ENCODE measurements at regions not wholly inside any gene's neighbourhood (a gene's known extent, or its start where the extent isn't known, plus 50 kb on each side); places are given as distances from the start of the nearest gene placed in this dataset.

DNA sequence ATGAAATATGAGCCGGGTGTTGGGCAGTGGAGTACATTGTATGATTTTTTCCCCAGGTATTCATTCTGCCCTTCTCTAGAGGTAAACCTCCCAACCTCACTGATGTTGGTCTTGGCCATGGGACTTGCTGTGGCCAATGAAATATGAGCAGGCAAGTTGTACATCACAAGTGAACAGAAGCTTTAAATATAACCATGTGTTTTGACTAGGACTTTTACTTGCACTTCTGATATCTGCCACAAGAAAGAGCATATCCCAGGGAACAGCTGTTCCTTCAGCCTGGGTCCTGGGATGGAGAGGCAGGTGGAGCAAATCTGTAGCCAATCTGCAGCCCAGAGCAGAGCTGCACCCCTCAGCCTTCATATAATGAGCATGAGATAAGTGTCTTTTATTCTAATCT is 109.8 kb upstream of the PALS2 start:
- no peak for ATAC-seq (ENCODE audit: insufficient number of reproducible peaks, low FRiP score, low read depth)
- Histone ChIP-seq H3K4me3 (no peak overlapping the region), H3K9me3 (no peaks in the 10 kb centered on the region), H3K27me3 (replicated peaks; ENCODE audit: insufficient read depth) (no peaks in the 10 kb centered on the region), H3K27ac (no peak overlapping the region), H3K36me3 (no peaks in the 10 kb centered on the region), H3K4me1 (ENCODE audit: control insufficient read depth in 1 of 2, low read depth in 2 of 2) (no peaks in the 10 kb centered on the region)
- DNase-seq (ENCODE audit: low spot score): no peak
- TF ChIP-seq, protein P1, sequence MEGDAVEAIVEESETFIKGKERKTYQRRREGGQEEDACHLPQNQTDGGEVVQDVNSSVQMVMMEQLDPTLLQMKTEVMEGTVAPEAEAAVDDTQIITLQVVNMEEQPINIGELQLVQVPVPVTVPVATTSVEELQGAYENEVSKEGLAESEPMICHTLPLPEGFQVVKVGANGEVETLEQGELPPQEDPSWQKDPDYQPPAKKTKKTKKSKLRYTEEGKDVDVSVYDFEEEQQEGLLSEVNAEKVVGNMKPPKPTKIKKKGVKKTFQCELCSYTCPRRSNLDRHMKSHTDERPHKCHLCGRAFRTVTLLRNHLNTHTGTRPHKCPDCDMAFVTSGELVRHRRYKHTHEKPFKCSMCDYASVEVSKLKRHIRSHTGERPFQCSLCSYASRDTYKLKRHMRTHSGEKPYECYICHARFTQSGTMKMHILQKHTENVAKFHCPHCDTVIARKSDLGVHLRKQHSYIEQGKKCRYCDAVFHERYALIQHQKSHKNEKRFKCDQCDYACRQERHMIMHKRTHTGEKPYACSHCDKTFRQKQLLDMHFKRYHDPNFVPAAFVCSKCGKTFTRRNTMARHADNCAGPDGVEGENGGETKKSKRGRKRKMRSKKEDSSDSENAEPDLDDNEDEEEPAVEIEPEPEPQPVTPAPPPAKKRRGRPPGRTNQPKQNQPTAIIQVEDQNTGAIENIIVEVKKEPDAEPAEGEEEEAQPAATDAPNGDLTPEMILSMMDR (IDR thresholded peaks at IDR 0.05): no peak

DNA sequence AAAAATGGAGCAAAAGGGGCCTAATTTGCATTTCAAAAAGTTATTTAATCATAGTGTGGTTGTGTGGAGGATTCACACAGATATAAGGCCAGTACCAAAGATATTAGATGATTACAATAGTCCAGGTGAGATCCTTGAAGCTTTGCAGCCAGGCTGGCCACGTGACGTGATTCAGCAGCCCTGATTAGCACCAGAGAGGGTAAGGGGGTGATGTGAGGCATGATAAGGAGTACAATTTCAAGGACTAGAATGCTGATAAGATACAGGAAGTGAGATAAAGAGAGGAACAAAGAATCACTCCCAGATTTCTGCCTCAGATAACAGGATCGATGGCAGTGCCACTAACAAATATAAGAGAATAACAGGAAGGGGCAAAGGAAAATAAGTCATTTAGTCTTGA is 108.4 kb upstream of the PALS2 start:
- no peak for DNase-seq (ENCODE audit: low spot score)
- Histone ChIP-seq H3K36me3 (no peaks in the 10 kb centered on the region), H3K27ac (no peak overlapping the region), H3K4me3 (no peak overlapping the region), H3K4me1 (ENCODE audit: control insufficient read depth in 1 of 2, low read depth in 2 of 2) (no peaks in the 10 kb centered on the region), H3K9me3 (no peaks in the 10 kb centered on the region), H3K27me3 (replicated peaks; ENCODE audit: insufficient read depth) (no peaks in the 10 kb centered on the region)
- TF ChIP-seq, protein P1 (IDR thresholded peaks at IDR 0.05): no peak
- no peak for ATAC-seq (ENCODE audit: insufficient number of reproducible peaks, low FRiP score, low read depth)

DNA sequence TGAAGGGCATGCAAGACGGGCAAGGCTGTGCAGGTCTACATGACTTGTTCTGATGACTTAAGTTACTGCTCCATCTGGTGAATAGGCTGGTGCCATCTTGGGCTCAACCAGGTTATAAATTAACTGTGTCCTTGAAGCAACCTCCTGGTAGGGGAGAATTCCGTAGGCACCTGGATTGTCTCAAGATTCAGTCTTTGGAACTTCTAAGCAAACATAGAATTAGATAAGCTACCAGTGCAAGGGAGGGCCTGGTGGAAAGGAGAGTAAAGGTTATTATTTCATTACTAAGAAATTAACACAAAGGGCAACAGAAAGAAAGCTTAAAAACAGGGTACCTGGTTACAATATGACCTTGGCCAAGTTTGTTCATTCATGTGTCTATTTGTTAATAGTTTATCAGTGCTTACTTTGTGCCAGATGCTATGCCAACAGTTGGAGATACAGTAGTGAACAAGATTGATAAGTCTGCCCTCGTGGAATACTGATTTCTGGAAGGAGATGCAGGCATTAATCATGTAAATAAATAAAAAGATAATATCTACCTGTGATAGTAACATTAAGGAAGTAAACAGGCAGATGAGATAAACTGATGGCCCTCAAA is 107.0 kb upstream of the PALS2 start:
- TF ChIP-seq, protein P1 (IDR thresholded peaks at IDR 0.05): no peak
- Histone ChIP-seq H3K4me1 (ENCODE audit: control insufficient read depth in 1 of 2, low read depth in 2 of 2) (no peaks in the 10 kb centered on the region), H3K9me3 (no peaks in the 10 kb centered on the region), H3K4me3 (no peak overlapping the region), H3K36me3 (no peaks in the 10 kb centered on the region), H3K27ac (no peak overlapping the region), H3K27me3 (replicated peaks; ENCODE audit: insufficient read depth) (no peaks in the 10 kb centered on the region)
- ATAC-seq (ENCODE audit: insufficient number of reproducible peaks, low FRiP score, low read depth) (no peak), DNase-seq (ENCODE audit: low spot score) (no peak)

- no peak overlapping the region for H3K4me3 ChIP-seq
- DNase-seq (ENCODE audit: low spot score): no peak
- no peaks in the 10 kb centered on the region for H3K27me3 ChIP-seq (replicated peaks; ENCODE audit: insufficient read depth)
- TF ChIP-seq, protein P1 (IDR thresholded peaks at IDR 0.05): no peak
- H3K4me1 ChIP-seq (ENCODE audit: control insufficient read depth in 1 of 2, low read depth in 2 of 2): no peaks in the 10 kb centered on the region
- H3K27ac ChIP-seq: no peak overlapping the region
- ATAC-seq (ENCODE audit: insufficient number of reproducible peaks, low FRiP score, low read depth): no peak
- H3K36me3 ChIP-seq: no peaks in the 10 kb centered on the region
- no peaks in the 10 kb centered on the region for H3K9me3 ChIP-seq
Observed at GRCh38 chr7:24469118-24469517, 104.1 kb upstream of the PALS2 start.

DNA sequence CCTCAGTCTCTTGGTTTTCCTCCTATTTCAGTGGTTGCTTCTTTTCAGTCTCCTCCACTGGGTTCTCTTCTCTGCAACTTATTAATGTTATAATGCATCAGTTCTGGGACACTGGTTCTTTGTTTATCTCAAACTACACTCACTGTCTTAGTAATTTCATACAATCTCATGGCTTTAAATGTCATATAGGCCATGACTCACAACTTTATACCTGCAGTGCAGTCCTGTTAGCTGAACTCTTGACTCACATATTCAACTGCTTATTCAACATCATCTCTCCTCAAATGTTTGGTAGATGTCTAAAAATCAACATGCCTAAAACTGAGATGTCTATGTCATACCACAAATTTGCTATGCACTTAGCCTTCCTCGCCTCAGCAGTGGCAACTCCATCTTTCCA is 101.2 kb upstream of the PALS2 start:
- ATAC-seq (ENCODE audit: insufficient number of reproducible peaks, low FRiP score, low read depth) (no peak), DNase-seq (ENCODE audit: low spot score) (no peak)
- H3K36me3 ChIP-seq: no peaks in the 10 kb centered on the region
- TF ChIP-seq, protein P1 (IDR thresholded peaks at IDR 0.05): no peak
- no peaks in the 10 kb centered on the region for H3K9me3 ChIP-seq
- H3K27ac ChIP-seq: no peak overlapping the region
- H3K4me3 ChIP-seq: no peak overlapping the region
- peaks cover under 1 to 20% of the 10 kb centered on the region in 2 donors for H3K4me1 ChIP-seq (ENCODE audit: control insufficient read depth in 1 of 2, low read depth in 2 of 2)
- H3K27me3 ChIP-seq (replicated peaks; ENCODE audit: insufficient read depth): no peaks in the 10 kb centered on the region

Data from thoracic aorta (tissue), 2 donors.